Prostate gland (tissue), 2 donors: ENCODE measurements at regions not wholly inside any gene's neighbourhood (a gene's known extent, or its start where the extent isn't known, plus 50 kb on each side); places are given as distances from the start of the nearest gene placed in this dataset.

Experiments used
- DNase-seq: peaks from one replicate; pipeline ENCODE4 v3.0.0-alpha.2; 2019; ENCODE audit warnings: low spot score
- H3K27ac ChIP-seq, 2 donors: fragments of 200-600 bp; sonication (generic); 2 replicates each; pipeline ENCODE4 v1.5.1; 2017 to 2019
- H3K27me3 ChIP-seq: fragments of 200-600 bp; sonication (generic); replicated peaks from 2 replicates; pipeline ENCODE4 v1.5.1; 2019; ENCODE audit not compliant: insufficient read depth
- H3K36me3 ChIP-seq, 2 donors: fragments of 200-600 bp; sonication (generic); 1 replicate in 1 of 2; 2 replicates in 1 of 2; pipeline versions ENCODE4 v1.5.1 to v1.8.1; 2017 to 2019
- H3K4me1 ChIP-seq: fragments of 200-600 bp; sonication (generic); replicated peaks from 2 replicates; pipeline ENCODE4 v1.5.1; 2019
- H3K4me3 ChIP-seq, 2 donors: fragments of 200-600 bp; sonication (generic); 2 replicates each; pipeline ENCODE4 v1.5.1; 2017 to 2019
- H3K9me3 ChIP-seq: fragments of 200-600 bp; sonication (generic); 2 replicates; pipeline ENCODE4 v1.5.1; 2017
- POLR2A ChIP-seq: fragments of 450-650 bp; IDR thresholded peaks from one replicate; pipeline ENCODE4 v1.6.1; 2016; ENCODE audit warnings: antibody characterized with exemption, mild to moderate bottlenecking
- POLR2AphosphoS5 ChIP-seq: sonication (generic); formaldehyde crosslinking; IDR thresholded peaks from one replicate; pipeline ENCODE4 v1.6.1; 2017; ENCODE audit warnings: antibody characterized with exemption
- WGBS: methylation state at CpG from one replicate; pipeline ENCODE4 v1.1.5; 2018; 5-methylcytosine and 5-hydroxymethylcytosine counted together
- intact Hi-C: fragments of 100-400 bp; cut with DNase I; formaldehyde crosslinking; loops from one replicate; pipeline ENCODE4 v1.14.2; 2022
- TF ChIP-seq, protein P1 (sequence below), 4 experiments: fragments of 200-600 bp in 2 of 4; fragments of 450-650 bp in 2 of 4; sonication (generic) in 2 of 4; IDR thresholded peaks; 1 replicate in 3 of 4; 2 replicates in 1 of 4; pipeline ENCODE4 v1.5.1; 2016 to 2019; ENCODE audit warnings: antibody characterized with exemption in 4 of 4, mild to moderate bottlenecking in 2 of 4, moderate library complexity in 2 of 4

DNA sequence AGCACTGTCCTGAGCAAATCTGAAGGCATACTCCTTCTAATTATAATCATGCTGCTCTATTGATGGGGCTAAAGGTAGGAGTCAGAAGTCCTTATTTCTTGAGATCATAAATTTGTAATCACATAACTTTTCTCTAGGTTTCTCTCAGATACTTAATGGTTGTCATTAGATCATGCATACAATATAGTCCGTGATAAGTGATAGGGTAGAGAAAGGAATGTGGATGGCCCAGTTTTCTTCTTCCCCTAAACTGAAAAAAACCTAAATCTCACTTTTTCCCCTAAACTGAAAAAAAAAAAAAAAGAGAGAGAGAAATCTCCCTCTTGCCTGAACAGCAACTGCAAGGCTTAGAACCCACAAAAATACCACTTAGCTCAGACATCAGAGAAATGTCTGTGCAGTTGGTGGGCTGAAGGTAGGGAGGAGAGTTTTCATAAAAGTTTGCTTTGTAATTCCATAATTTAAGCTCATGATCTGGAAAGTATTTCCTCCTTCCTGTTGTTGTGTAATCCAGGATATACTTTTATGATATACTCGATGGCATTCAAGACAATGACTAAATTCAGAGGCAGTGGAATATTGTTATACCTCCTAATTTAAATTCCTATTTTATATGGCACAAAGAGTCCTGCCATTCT, 79.3 kb upstream of the ITPRID2 start:
- no peak overlapping the region for H3K27ac ChIP-seq
- intact Hi-C loops = no loop called here
- no peak for DNase-seq
- TF ChIP-seq, protein P1, sequence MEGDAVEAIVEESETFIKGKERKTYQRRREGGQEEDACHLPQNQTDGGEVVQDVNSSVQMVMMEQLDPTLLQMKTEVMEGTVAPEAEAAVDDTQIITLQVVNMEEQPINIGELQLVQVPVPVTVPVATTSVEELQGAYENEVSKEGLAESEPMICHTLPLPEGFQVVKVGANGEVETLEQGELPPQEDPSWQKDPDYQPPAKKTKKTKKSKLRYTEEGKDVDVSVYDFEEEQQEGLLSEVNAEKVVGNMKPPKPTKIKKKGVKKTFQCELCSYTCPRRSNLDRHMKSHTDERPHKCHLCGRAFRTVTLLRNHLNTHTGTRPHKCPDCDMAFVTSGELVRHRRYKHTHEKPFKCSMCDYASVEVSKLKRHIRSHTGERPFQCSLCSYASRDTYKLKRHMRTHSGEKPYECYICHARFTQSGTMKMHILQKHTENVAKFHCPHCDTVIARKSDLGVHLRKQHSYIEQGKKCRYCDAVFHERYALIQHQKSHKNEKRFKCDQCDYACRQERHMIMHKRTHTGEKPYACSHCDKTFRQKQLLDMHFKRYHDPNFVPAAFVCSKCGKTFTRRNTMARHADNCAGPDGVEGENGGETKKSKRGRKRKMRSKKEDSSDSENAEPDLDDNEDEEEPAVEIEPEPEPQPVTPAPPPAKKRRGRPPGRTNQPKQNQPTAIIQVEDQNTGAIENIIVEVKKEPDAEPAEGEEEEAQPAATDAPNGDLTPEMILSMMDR (IDR thresholded peaks at IDR 0.05) = no peak
- no peaks in the 10 kb centered on the region for H3K36me3 ChIP-seq
- no peak overlapping the region for H3K4me3 ChIP-seq
- H3K9me3 ChIP-seq = no peaks in the 10 kb centered on the region
- WGBS = 44% methylated on average over 2 of the region's 2 CpGs
- no peaks in the 10 kb centered on the region for H3K4me1 ChIP-seq
- no peaks in the 10 kb centered on the region for H3K27me3 ChIP-seq

DNA sequence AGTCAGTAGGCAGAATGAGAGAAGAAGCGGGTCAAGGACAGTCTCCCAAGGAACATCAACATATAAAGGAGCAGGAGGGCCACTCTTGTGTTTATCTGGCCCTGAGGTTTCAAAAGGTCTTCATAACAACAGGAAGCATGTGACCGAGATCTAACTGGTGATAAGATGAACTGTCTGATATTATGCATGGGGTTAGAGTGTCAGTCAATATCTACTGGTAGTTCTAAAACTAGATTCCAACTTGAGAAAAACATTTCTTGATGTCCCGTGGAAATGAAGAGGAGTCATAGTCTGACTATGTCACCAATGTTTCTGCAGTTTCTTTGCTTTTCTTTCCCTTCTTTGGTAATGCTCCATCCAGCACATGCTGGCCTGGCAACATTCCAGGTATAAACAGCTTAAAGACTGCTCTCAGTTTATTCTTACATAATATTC, 77.5 kb upstream of the ITPRID2 start:
- TF ChIP-seq POLR2A (no peak), POLR2AphosphoS5 (no peak)
- TF ChIP-seq, protein P1 (IDR thresholded peaks at IDR 0.05) = no peak
- H3K9me3 ChIP-seq = no peaks in the 10 kb centered on the region
- no peaks in the 10 kb centered on the region for H3K27me3 ChIP-seq
- H3K4me1 ChIP-seq = no peaks in the 10 kb centered on the region
- no peak overlapping the region for H3K27ac ChIP-seq
- intact Hi-C loops = no loop called here
- no peak for DNase-seq
- 85% methylated on average over 3 of the region's 3 CpGs for WGBS
- no peaks in the 10 kb centered on the region for H3K36me3 ChIP-seq
- H3K4me3 ChIP-seq = no peak overlapping the region

DNA sequence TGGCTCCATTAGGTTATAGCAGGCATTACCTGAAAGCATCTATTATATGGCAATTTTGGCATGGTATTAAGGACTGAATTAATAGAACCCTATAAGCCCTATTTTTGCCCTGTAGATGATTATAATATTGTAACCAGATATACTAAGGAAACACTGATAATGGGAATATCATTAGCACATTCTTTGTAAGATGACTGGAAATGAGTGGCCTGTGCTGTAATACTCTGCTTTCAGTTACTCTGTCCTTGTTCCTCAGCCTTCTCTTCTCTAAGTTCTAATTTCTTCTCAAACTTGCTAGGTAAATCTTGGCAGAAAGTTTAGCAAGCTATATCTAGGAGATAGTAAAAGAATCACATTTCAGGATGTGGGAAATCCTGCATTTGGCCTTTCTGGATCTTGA, 74.0 kb upstream of the ITPRID2 start:
- Histone ChIP-seq H3K27me3 (no peaks in the 10 kb centered on the region), H3K4me3 (no peak overlapping the region), H3K9me3 (no peaks in the 10 kb centered on the region), H3K4me1 (no peaks in the 10 kb centered on the region), H3K36me3 (no peaks in the 10 kb centered on the region), H3K27ac (no peak overlapping the region)
- no peak for DNase-seq
- TF ChIP-seq POLR2AphosphoS5 (no peak), POLR2A (no peak)
- TF ChIP-seq, protein P1 (IDR thresholded peaks at IDR 0.05) = no peak
- intact Hi-C loops = no loop called here

DNA sequence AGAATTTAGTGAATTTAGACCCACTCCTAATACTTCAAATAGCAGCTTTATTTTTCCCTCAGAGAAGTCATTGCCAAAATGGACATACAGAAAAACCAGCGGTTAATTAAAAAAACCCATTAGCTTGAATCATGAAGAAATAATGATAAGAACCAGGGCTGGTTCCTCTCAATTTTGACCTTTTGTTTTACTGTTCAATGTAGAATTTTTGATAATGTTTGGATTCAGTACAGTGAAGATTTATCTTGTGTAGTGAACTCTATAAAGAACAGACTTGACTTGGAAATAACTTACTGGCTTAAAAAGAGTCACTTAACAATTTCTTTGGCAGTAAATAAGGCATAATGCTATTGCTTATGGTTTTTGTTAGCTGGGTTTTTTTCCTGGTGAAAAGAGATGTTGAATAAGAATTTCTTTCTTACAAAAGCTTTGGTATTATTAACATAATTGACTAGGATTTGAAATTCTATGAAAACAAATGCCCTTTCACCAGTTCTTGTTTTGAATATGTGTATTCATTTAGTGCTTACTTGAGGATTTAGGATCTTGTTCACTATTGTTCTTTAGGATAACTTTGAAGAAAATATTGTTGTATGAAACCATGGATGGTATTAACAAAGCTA, 73.4 kb upstream of the ITPRID2 start:
- no peak for DNase-seq
- no peak overlapping the region for H3K27ac ChIP-seq
- 96% methylated on average over 1 of the region's 1 CpG for WGBS
- intact Hi-C loops = no loop called here
- TF ChIP-seq, protein P1 (IDR thresholded peaks at IDR 0.05) = no peak
- TF ChIP-seq POLR2AphosphoS5 = no peak
- no peak for TF ChIP-seq POLR2A
- no peaks in the 10 kb centered on the region for H3K36me3 ChIP-seq
- H3K9me3 ChIP-seq = no peaks in the 10 kb centered on the region
- no peak overlapping the region for H3K4me3 ChIP-seq
- no peaks in the 10 kb centered on the region for H3K4me1 ChIP-seq
- no peaks in the 10 kb centered on the region for H3K27me3 ChIP-seq

DNA sequence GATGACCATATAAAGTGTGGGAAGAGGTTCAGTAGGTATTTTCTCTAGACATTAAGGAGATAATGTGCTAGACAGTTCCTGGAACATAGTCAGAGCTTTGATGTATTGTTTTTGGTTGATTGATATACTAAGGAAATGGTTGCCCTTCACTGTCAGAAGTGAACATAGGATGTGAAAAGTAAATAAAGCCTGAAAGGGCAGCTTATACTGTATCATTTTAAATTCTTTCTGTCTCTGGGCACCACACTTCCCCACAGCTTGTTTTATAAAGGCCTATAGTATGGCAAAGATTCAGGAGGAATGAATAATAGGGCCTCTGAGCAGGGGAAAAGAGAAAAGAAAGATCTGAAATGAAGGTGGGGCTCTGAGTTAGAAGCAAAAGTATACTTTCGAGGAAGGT, 72.7 kb upstream of the ITPRID2 start:
- Histone ChIP-seq H3K4me3 (no peak overlapping the region), H3K27ac (no peak overlapping the region), H3K9me3 (no peaks in the 10 kb centered on the region), H3K27me3 (no peaks in the 10 kb centered on the region), H3K4me1 (no peaks in the 10 kb centered on the region), H3K36me3 (no peaks in the 10 kb centered on the region)
- TF ChIP-seq POLR2AphosphoS5 = no peak
- TF ChIP-seq POLR2A = no peak
- TF ChIP-seq, protein P1 (IDR thresholded peaks at IDR 0.05) = no peak
- 92% methylated on average over 1 of the region's 1 CpG for WGBS
- no peak for DNase-seq
- intact Hi-C loops = no loop called here
